Lung (tissue), 11 donors: ENCODE measurements at regions not wholly inside any gene's neighbourhood (a gene's known extent, or its start where the extent isn't known, plus 50 kb on each side); places are given as distances from the start of the nearest gene placed in this dataset.

Source experiments
- ATAC-seq: fragments of 200-7000 bp; cut with Tn5 transposase; one replicate; pipeline ENCODE4 v1.9.1; 2020; ENCODE audit warnings: moderate number of reproducible peaks; ENCODE audit not compliant: insufficient read depth, low FRiP score
- DNase-seq, 3 donors: peaks; one replicate each; pipeline ENCODE4 v3.0.0-alpha.2; 2013 to 2017
- H3K27ac ChIP-seq, 2 donors: one replicate each; pipeline ENCODE4 v1.5.1; 2013; ENCODE audit warnings: mild to moderate bottlenecking in 2 of 2, moderate library complexity in 2 of 2, control low read depth in 1 of 2, inconsistent platforms in 1 of 2, low read depth in 1 of 2, low read length in 1 of 2
- H3K27me3 ChIP-seq, 3 donors: one replicate each; pipeline ENCODE4 v1.5.1; 2013; ENCODE audit warnings: low read length in 2 of 3; ENCODE audit not compliant: control insufficient read depth in 3 of 3, insufficient read depth in 3 of 3
- H3K36me3 ChIP-seq, 4 donors: one replicate each; pipeline ENCODE4 v1.5.1; 2013; ENCODE audit warnings: low read length in 4 of 4, mild to moderate bottlenecking in 1 of 4, moderate library complexity in 1 of 4; ENCODE audit not compliant: control insufficient read depth in 4 of 4, insufficient read depth in 4 of 4
- H3K4me1 ChIP-seq, 5 donors: one replicate each; pipeline ENCODE4 v1.5.1; 2013; ENCODE audit warnings: low read length in 5 of 5, mild to moderate bottlenecking in 2 of 5, moderate library complexity in 1 of 5; ENCODE audit not compliant: control insufficient read depth in 5 of 5, insufficient read depth in 5 of 5
- H3K4me3 ChIP-seq: one replicate; pipeline ENCODE4 v1.5.1; 2013; ENCODE audit warnings: mild to moderate bottlenecking, control low read depth, moderate library complexity
- H3K9ac ChIP-seq, 2 donors: one replicate each; pipeline ENCODE4 v1.5.1; 2013; ENCODE audit warnings: low read length in 2 of 2, control low read depth in 1 of 2; ENCODE audit not compliant: insufficient read depth in 1 of 2
- H3K9me3 ChIP-seq, 4 donors: one replicate each; pipeline ENCODE4 v1.5.1; 2013; ENCODE audit warnings: low read length in 3 of 4, mild to moderate bottlenecking in 1 of 4, moderate library complexity in 1 of 4; ENCODE audit not compliant: control insufficient read depth in 4 of 4, insufficient read depth in 3 of 4
- CTCF ChIP-seq: IDR thresholded peaks from 2 replicates; pipeline ENCODE4 v1.5.1; 2012; ENCODE audit warnings: mild to moderate bottlenecking; ENCODE audit errors: control extremely low read depth, extremely low read depth
- WGBS, 2 donors: extraction: QIAGEN DNeasy Blood & Tissue Kit; methylation state at CpG; one replicate each; pipeline ENCODE4 v1.1.7; 2013; 5-methylcytosine and 5-hydroxymethylcytosine counted together
- donor health status: control.
- donor health status: control.
- donor health status: Bipolar disorder and iron deficiency.
- donor health status: healthy.
- donor health status: DM: yes; HTN: yes; CAD: no.

- Histone ChIP-seq H3K36me3 (no peaks in the 10 kb centered on the region), H3K27ac (no peak overlapping the region), H3K4me1 (peaks cover 0 to 3% (median 0%) of the 10 kb centered on the region in 5 donors), H3K9ac (no peak overlapping the region), H3K27me3 (no peaks in the 10 kb centered on the region), H3K9me3 (no peaks in the 10 kb centered on the region), H3K4me3 (no peak overlapping the region)
- ATAC-seq (no peak), DNase-seq (peak in 1 of 3 donors; percentile 27)
- WGBS, 2 donors, result 79 to 80% methylated on average over 10 of the region's 10 CpGs
- TF ChIP-seq CTCF, result no peak
These were observed 88.1 kb upstream of the THRB start for GRCh38 chr3:24582431-24583403.

- Histone ChIP-seq H3K27ac (no peak overlapping the region), H3K36me3 (no peaks in the 10 kb centered on the region), H3K4me3 (no peak overlapping the region), H3K27me3 (no peaks in the 10 kb centered on the region), H3K9ac (no peak overlapping the region), H3K4me1 (peaks cover 4 to 27% (median 10%) of the 10 kb centered on the region in 5 donors), H3K9me3 (no peaks in the 10 kb centered on the region)
- TF ChIP-seq CTCF, result no peak
- ATAC-seq, result no peak
- no peak for DNase-seq
- 68 to 75% methylated on average over 4 of the region's 4 CpGs for WGBS, 2 donors
These were observed 92.3 kb upstream of the THRB start for GRCh38 chr3:24586920-24587319.

GRCh38 chr3:24588629-24589512 lies 94.2 kb upstream of the THRB start:
- DNase-seq (peak in 2 of 3 donors; percentile 36 to 45), ATAC-seq (no peak)
- no peaks in the 10 kb centered on the region for H3K27me3 ChIP-seq
- H3K9ac ChIP-seq, result no peak overlapping the region
- peaks cover 4 to 31% (median 10%) of the 10 kb centered on the region in 5 donors for H3K4me1 ChIP-seq
- H3K27ac ChIP-seq, result no peak overlapping the region
- TF ChIP-seq CTCF, result no peak
- no peaks in the 10 kb centered on the region for H3K36me3 ChIP-seq
- H3K9me3 ChIP-seq, result no peaks in the 10 kb centered on the region
- 19 to 44% methylated on average over 6 of the region's 6 CpGs for WGBS, 2 donors
- H3K4me3 ChIP-seq, result no peak overlapping the region
